Heart left ventricle (tissue), 13 donors: ENCODE measurements at regions not wholly inside any gene's neighbourhood (a gene's known extent, or its start where the extent isn't known, plus 50 kb on each side); places are given as distances from the start of the nearest gene placed in this dataset.
"Not testable (repeated sequence)": the region's sequence is repeated elsewhere in the genome, so short reads cannot be mapped to it uniquely, and the experiment has no call there.

ENCODE experiments used
- CTCF ChIP-seq, 12 donors: fragments of 200-600 bp; sonication (generic) in 4 of 12; IDR thresholded peaks; one replicate each; pipeline versions ENCODE4 v1.5.0 to v1.8.0; 2018 to 2022; ENCODE audit warnings: antibody characterized with exemption in 12 of 12, mild to moderate bottlenecking in 5 of 12
- POLR2A ChIP-seq, 2 donors: fragments of 450-650 bp; IDR thresholded peaks; one replicate each; pipeline ENCODE4 v1.6.1; 2017; ENCODE audit warnings: antibody characterized with exemption in 2 of 2, mild to moderate bottlenecking in 2 of 2, moderate library complexity in 2 of 2
- donor health status: ischemic (EF 13 %, LVEDD 7.1; RV severe dilation, severe dysfunction).
- donor health status: DM: no; HTN: yes; CAD: no.
- donor health status: DM: no; HTN: no; CAD: no.
- donor health status: ischemic (EF 25% LVEDD 6.9; RV normal size, moderate dysfunction).
- donor health status: ischemic (EF 25% LVEDD 5.7; RV mildly dilated, moderate dysfunction).
- donor health status: ischemic (EF 35%, LVEDD 5.7; RV mildly dilated, moderate dysfunction).
- donor health status: nonischemic (EF 11% LVEDD 7.7; RV severe dilation, severe dysfunction).
- donor health status: DM: yes; HTN: yes; CAD: no.
- donor health status: PGD.
- donor health status: ischemic (EF 29% LVEDD 5.4; RV normal size, mild dysfunction).
- donor health status: nonischemic (EF 23%, LVEDD 6.1; RV moderate dilation, normal function).

DNA sequence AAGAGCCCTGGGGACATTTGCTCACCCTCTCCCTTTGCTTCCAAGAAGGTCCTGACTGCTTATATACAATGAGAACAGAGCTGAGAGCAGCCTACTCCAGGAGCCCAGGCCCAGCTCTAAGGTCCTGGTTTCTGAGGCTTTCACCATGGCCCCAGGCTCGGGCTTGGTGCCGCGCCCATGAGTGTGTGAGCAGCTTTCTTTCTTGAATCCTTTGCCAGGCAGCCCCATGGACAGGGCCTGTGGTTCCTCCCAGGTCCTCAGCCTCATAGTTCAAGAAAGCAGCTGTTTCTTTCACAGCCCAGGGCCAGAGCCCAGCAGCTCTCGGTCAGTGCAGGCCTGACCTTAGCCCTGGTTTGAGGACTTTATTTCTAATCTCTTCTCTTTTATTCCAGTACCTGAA lies 1197.2 kb downstream of the RPIA start:
- not testable (repeated sequence) for TF ChIP-seq CTCF, POLR2A (IDR thresholded peaks at IDR 0.05)
